ENCODE measurements at regions not wholly inside any gene's neighbourhood (a gene's known extent, or its start where the extent isn't known, plus 50 kb on each side); places are given as distances from the start of the nearest gene placed in this dataset.

- no peaks in the 10 kb centered on the region for H3K27me3 ChIP-seq
- no peak overlapping the region for H3K4me3 ChIP-seq
- H3K36me3 ChIP-seq: no peaks in the 10 kb centered on the region
- H3K9me3 ChIP-seq: no peaks in the 10 kb centered on the region
- TF ChIP-seq CTCF (IDR thresholded peaks at IDR 0.05): no peak
- no peak for DNase-seq
- no peak overlapping the region for H3K27ac ChIP-seq
- intact Hi-C loops (cut with DNase I): no loop called here
- H3K4me1 ChIP-seq: no peaks in the 10 kb centered on the region
- ATAC-seq: no peak
These were observed 264.6 kb upstream of the KCNJ16 start for GRCh38 chr17:69810326-69810965.

- DNase-seq (no peak), ATAC-seq (peak; percentile 27)
- Histone ChIP-seq H3K4me3 (no peak overlapping the region), H3K9me3 (no peaks in the 10 kb centered on the region), H3K27me3 (no peaks in the 10 kb centered on the region), H3K4me1 (no peaks in the 10 kb centered on the region), H3K36me3 (no peaks in the 10 kb centered on the region), H3K27ac (no peak overlapping the region)
- no peak for TF ChIP-seq CTCF (IDR thresholded peaks at IDR 0.05)
- intact Hi-C loops (cut with DNase I): no loop called here
These were observed 262.7 kb upstream of the KCNJ16 start for GRCh38 chr17:69812240-69812837.

- no peak overlapping the region for H3K4me3 ChIP-seq
- no peak overlapping the region for H3K27ac ChIP-seq
- ATAC-seq (no peak), DNase-seq (no peak)
- no peaks in the 10 kb centered on the region for H3K27me3 ChIP-seq
- TF ChIP-seq CTCF (IDR thresholded peaks at IDR 0.05): no peak
- intact Hi-C loops (cut with DNase I): no loop called here
- H3K9me3 ChIP-seq: no peaks in the 10 kb centered on the region
- H3K36me3 ChIP-seq: no peaks in the 10 kb centered on the region
- H3K4me1 ChIP-seq: no peaks in the 10 kb centered on the region
These were observed 261.0 kb upstream of the KCNJ16 start for GRCh38 chr17:69814031-69814430.

GRCh38 chr17:69815406-69815805 lies 259.6 kb upstream of the KCNJ16 start:
- Histone ChIP-seq H3K9me3 (no peaks in the 10 kb centered on the region), H3K27me3 (no peaks in the 10 kb centered on the region), H3K27ac (no peak overlapping the region), H3K4me1 (no peaks in the 10 kb centered on the region), H3K36me3 (no peaks in the 10 kb centered on the region), H3K4me3 (no peak overlapping the region)
- intact Hi-C loops (cut with DNase I): no loop called here
- ATAC-seq (no peak), DNase-seq (no peak)
- TF ChIP-seq CTCF (IDR thresholded peaks at IDR 0.05): no peak

GRCh38 chr17:69818467-69818866 lies 256.6 kb upstream of the KCNJ16 start:
- no peak for ATAC-seq
- no peak overlapping the region for H3K27ac ChIP-seq
- H3K27me3 ChIP-seq: no peaks in the 10 kb centered on the region
- H3K4me1 ChIP-seq: no peaks in the 10 kb centered on the region
- no peak for TF ChIP-seq CTCF (IDR thresholded peaks at IDR 0.05)
- no peaks in the 10 kb centered on the region for H3K9me3 ChIP-seq
- intact Hi-C loops (cut with DNase I): no loop called here
- no peak overlapping the region for H3K4me3 ChIP-seq
- H3K36me3 ChIP-seq: no peaks in the 10 kb centered on the region
- no peak for DNase-seq

All from upper lobe of right lung (tissue), 1 donor.